ENCODE measurements at regions not wholly inside any gene's neighbourhood (a gene's known extent, or its start where the extent isn't known, plus 50 kb on each side); places are given as distances from the start of the nearest gene placed in this dataset.
"Not testable (repeated sequence)": the region's sequence is repeated elsewhere in the genome, so short reads cannot be mapped to it uniquely, and the experiment has no call there.

GRCh38 chr1:245056913-245057312 lies 97.9 kb upstream of the KIF26B start:
- H3K4me3 ChIP-seq (ENCODE audit: control insufficient read depth in 1 of 7, extremely low read depth in 1 of 7, insufficient read depth in 4 of 7, low read depth in 2 of 7, low read length in 6 of 7) = no peak overlapping the region
- peaks cover 0 to 5% (median under 1%) of the 10 kb centered on the region in 4 experiments for H3K36me3 ChIP-seq (ENCODE audit: control insufficient read depth in 4 of 4, insufficient read depth in 4 of 4, low read length in 3 of 4)
- ChIA-PET CTCF (interaction anchor here (0.5 to 0.7 kb wide), 2 partner anchors 100 to 771 kb away, joined by 3 to 5 read pairs; no protein-coding TSS in a partner anchor), POLR2A (interaction anchor here (0.6 kb wide), 1 partner anchor 601 kb away, joined by 3 read pairs; no protein-coding TSS in a partner anchor)
- H3K4me1 ChIP-seq (ENCODE audit: control extremely low read depth in 1 of 4, control insufficient read depth in 4 of 4, insufficient read depth in 4 of 4, low read length in 3 of 4) = peaks cover 10 to 37% (median 24%) of the 10 kb centered on the region in 4 experiments
- no peaks in the 10 kb centered on the region for H3K27me3 ChIP-seq (replicated peaks in 2 of 5; ENCODE audit: control insufficient read depth in 4 of 5, insufficient read depth in 5 of 5, low read length in 4 of 5)
- H3K9me3 ChIP-seq (ENCODE audit: control extremely low read depth in 1 of 5, control insufficient read depth in 4 of 5, insufficient read depth in 2 of 5, low read depth in 1 of 5, low read length in 4 of 5) = no peaks in the 10 kb centered on the region
- peak in 2 of 3 donors; percentile 47 to 54 for DNase-seq
- 82% methylated on average over 7 of the region's 7 CpGs for WGBS (ENCODE audit: insufficient coverage)
- no peak overlapping the region for H3K27ac ChIP-seq (ENCODE audit: insufficient read depth in 1 of 2, low read depth in 1 of 2, low read length in 2 of 2, poor library complexity in 1 of 2, severe bottlenecking in 2 of 2)

GRCh38 chr1:245056296-245056695 lies 98.5 kb upstream of the KIF26B start:
- DNase-seq; H3K9me3 ChIP-seq (ENCODE audit: control extremely low read depth in 1 of 5, control insufficient read depth in 4 of 5, insufficient read depth in 2 of 5, low read depth in 1 of 5, low read length in 4 of 5); H3K27ac ChIP-seq (ENCODE audit: insufficient read depth in 1 of 2, low read depth in 1 of 2, low read length in 2 of 2, poor library complexity in 1 of 2, severe bottlenecking in 2 of 2); H3K36me3 ChIP-seq (ENCODE audit: control insufficient read depth in 4 of 4, insufficient read depth in 4 of 4, low read length in 3 of 4); CTCF ChIA-PET; H3K4me3 ChIP-seq (ENCODE audit: control insufficient read depth in 1 of 7, extremely low read depth in 1 of 7, insufficient read depth in 4 of 7, low read depth in 2 of 7, low read length in 6 of 7); POLR2A ChIA-PET; H3K27me3 ChIP-seq (replicated peaks in 2 of 5; ENCODE audit: control insufficient read depth in 4 of 5, insufficient read depth in 5 of 5, low read length in 4 of 5): not testable (repeated sequence)
- H3K4me1 ChIP-seq (ENCODE audit: control extremely low read depth in 1 of 4, control insufficient read depth in 4 of 4, insufficient read depth in 4 of 4, low read length in 3 of 4) = peaks cover 10 to 43% (median 31%) of the 10 kb centered on the region in 4 experiments
- WGBS (ENCODE audit: insufficient coverage) = 100% methylated on average over 3 of the region's 5 CpGs

GRCh38 chr1:245055752-245056151 lies 99.0 kb upstream of the KIF26B start:
- no peaks in the 10 kb centered on the region for H3K9me3 ChIP-seq (ENCODE audit: control extremely low read depth in 1 of 5, control insufficient read depth in 4 of 5, insufficient read depth in 2 of 5, low read depth in 1 of 5, low read length in 4 of 5)
- POLR2A ChIA-PET = no interaction called here
- H3K36me3 ChIP-seq (ENCODE audit: control insufficient read depth in 4 of 4, insufficient read depth in 4 of 4, low read length in 3 of 4) = peaks cover 0 to 5% (median under 1%) of the 10 kb centered on the region in 4 experiments
- no peak for DNase-seq
- peaks cover 15 to 49% (median 36%) of the 10 kb centered on the region in 4 experiments for H3K4me1 ChIP-seq (ENCODE audit: control extremely low read depth in 1 of 4, control insufficient read depth in 4 of 4, insufficient read depth in 4 of 4, low read length in 3 of 4)
- CTCF ChIA-PET = no interaction called here
- 0% methylated on average over 1 of the region's 4 CpGs for WGBS (ENCODE audit: insufficient coverage)
- H3K27ac ChIP-seq (ENCODE audit: insufficient read depth in 1 of 2, low read depth in 1 of 2, low read length in 2 of 2, poor library complexity in 1 of 2, severe bottlenecking in 2 of 2) = no peak overlapping the region
- H3K4me3 ChIP-seq (ENCODE audit: control insufficient read depth in 1 of 7, extremely low read depth in 1 of 7, insufficient read depth in 4 of 7, low read depth in 2 of 7, low read length in 6 of 7) = no peak overlapping the region
- H3K27me3 ChIP-seq (replicated peaks in 2 of 5; ENCODE audit: control insufficient read depth in 4 of 5, insufficient read depth in 5 of 5, low read length in 4 of 5) = no peaks in the 10 kb centered on the region

- Histone ChIP-seq H3K27me3 (replicated peaks in 2 of 5; ENCODE audit: control insufficient read depth in 4 of 5, insufficient read depth in 5 of 5, low read length in 4 of 5) (no peaks in the 10 kb centered on the region), H3K4me3 (ENCODE audit: control insufficient read depth in 1 of 7, extremely low read depth in 1 of 7, insufficient read depth in 4 of 7, low read depth in 2 of 7, low read length in 6 of 7) (peak overlapping the region in 1 of 7 experiments; percentile 6), H3K27ac (ENCODE audit: insufficient read depth in 1 of 2, low read depth in 1 of 2, low read length in 2 of 2, poor library complexity in 1 of 2, severe bottlenecking in 2 of 2) (no peak overlapping the region), H3K9me3 (ENCODE audit: control extremely low read depth in 1 of 5, control insufficient read depth in 4 of 5, insufficient read depth in 2 of 5, low read depth in 1 of 5, low read length in 4 of 5) (no peaks in the 10 kb centered on the region), H3K4me1 (ENCODE audit: control extremely low read depth in 1 of 4, control insufficient read depth in 4 of 4, insufficient read depth in 4 of 4, low read length in 3 of 4) (peaks cover 15 to 59% (median 37%) of the 10 kb centered on the region in 4 experiments), H3K36me3 (ENCODE audit: control insufficient read depth in 4 of 4, insufficient read depth in 4 of 4, low read length in 3 of 4) (no peaks in the 10 kb centered on the region)
- CTCF ChIA-PET = interaction anchor here (0.6 kb wide), 1 partner anchor 730 kb away, joined by 4 read pairs; no protein-coding TSS in a partner anchor
- 53% methylated on average over 5 of the region's 11 CpGs for WGBS (ENCODE audit: insufficient coverage)
- peak in 2 of 3 donors; percentile 31 to 44 for DNase-seq
- POLR2A ChIA-PET = no interaction called here
Measured at GRCh38 chr1:245054507-245055270, 100.1 kb upstream of the KIF26B start.

GRCh38 chr1:245054105-245054504 lies 100.7 kb upstream of the KIF26B start:
- CTCF ChIA-PET = interaction anchor here (0.6 kb wide), 1 partner anchor 730 kb away, joined by 4 read pairs; no protein-coding TSS in a partner anchor
- H3K27me3 ChIP-seq (replicated peaks in 2 of 5; ENCODE audit: control insufficient read depth in 4 of 5, insufficient read depth in 5 of 5, low read length in 4 of 5) = no peaks in the 10 kb centered on the region
- POLR2A ChIA-PET = no interaction called here
- peak in 1 of 3 donors; percentile 19 for DNase-seq
- H3K4me3 ChIP-seq (ENCODE audit: control insufficient read depth in 1 of 7, extremely low read depth in 1 of 7, insufficient read depth in 4 of 7, low read depth in 2 of 7, low read length in 6 of 7) = peak overlapping the region in 2 of 7 experiments; percentile 6 to 7
- H3K4me1 ChIP-seq (ENCODE audit: control extremely low read depth in 1 of 4, control insufficient read depth in 4 of 4, insufficient read depth in 4 of 4, low read length in 3 of 4) = peaks cover 15 to 59% (median 37%) of the 10 kb centered on the region in 4 experiments
- no peak overlapping the region for H3K27ac ChIP-seq (ENCODE audit: insufficient read depth in 1 of 2, low read depth in 1 of 2, low read length in 2 of 2, poor library complexity in 1 of 2, severe bottlenecking in 2 of 2)
- H3K9me3 ChIP-seq (ENCODE audit: control extremely low read depth in 1 of 5, control insufficient read depth in 4 of 5, insufficient read depth in 2 of 5, low read depth in 1 of 5, low read length in 4 of 5) = no peaks in the 10 kb centered on the region
- H3K36me3 ChIP-seq (ENCODE audit: control insufficient read depth in 4 of 4, insufficient read depth in 4 of 4, low read length in 3 of 4) = no peaks in the 10 kb centered on the region
- 42% methylated on average over 6 of the region's 7 CpGs for WGBS (ENCODE audit: insufficient coverage)

GRCh38 chr1:245052258-245052657 lies 102.5 kb upstream of the KIF26B start:
- no peaks in the 10 kb centered on the region for H3K9me3 ChIP-seq (ENCODE audit: control extremely low read depth in 1 of 5, control insufficient read depth in 4 of 5, insufficient read depth in 2 of 5, low read depth in 1 of 5, low read length in 4 of 5)
- POLR2A ChIA-PET = interaction anchor here (1.5 kb wide), 1 partner anchor 83 kb away, joined by 3 read pairs; a partner anchor contains a TSS
- peak overlapping the region in 4 of 7 experiments; percentile 17 to 66 (median 52) for H3K4me3 ChIP-seq (ENCODE audit: control insufficient read depth in 1 of 7, extremely low read depth in 1 of 7, insufficient read depth in 4 of 7, low read depth in 2 of 7, low read length in 6 of 7)
- peaks cover 15 to 59% (median 37%) of the 10 kb centered on the region in 4 experiments for H3K4me1 ChIP-seq (ENCODE audit: control extremely low read depth in 1 of 4, control insufficient read depth in 4 of 4, insufficient read depth in 4 of 4, low read length in 3 of 4)
- H3K36me3 ChIP-seq (ENCODE audit: control insufficient read depth in 4 of 4, insufficient read depth in 4 of 4, low read length in 3 of 4) = no peaks in the 10 kb centered on the region
- no peak overlapping the region for H3K27ac ChIP-seq (ENCODE audit: insufficient read depth in 1 of 2, low read depth in 1 of 2, low read length in 2 of 2, poor library complexity in 1 of 2, severe bottlenecking in 2 of 2)
- 93% methylated on average over 10 of the region's 10 CpGs for WGBS (ENCODE audit: insufficient coverage)
- H3K27me3 ChIP-seq (replicated peaks in 2 of 5; ENCODE audit: control insufficient read depth in 4 of 5, insufficient read depth in 5 of 5, low read length in 4 of 5) = no peaks in the 10 kb centered on the region
- CTCF ChIA-PET = interaction anchor here (0.8 to 2.3 kb wide), 5 partner anchors 10 to 256 kb away, joined by 3 to 19 read pairs (median 3); no protein-coding TSS in a partner anchor
- peak in 2 of 3 donors; percentile 60 to 64 for DNase-seq

Data from common myeloid progenitor, CD34-positive (primary cell).